ENCODE measurements at regions not wholly inside any gene's neighbourhood (a gene's known extent, or its start where the extent isn't known, plus 50 kb on each side); places are given as distances from the start of the nearest gene placed in this dataset.

DNA sequence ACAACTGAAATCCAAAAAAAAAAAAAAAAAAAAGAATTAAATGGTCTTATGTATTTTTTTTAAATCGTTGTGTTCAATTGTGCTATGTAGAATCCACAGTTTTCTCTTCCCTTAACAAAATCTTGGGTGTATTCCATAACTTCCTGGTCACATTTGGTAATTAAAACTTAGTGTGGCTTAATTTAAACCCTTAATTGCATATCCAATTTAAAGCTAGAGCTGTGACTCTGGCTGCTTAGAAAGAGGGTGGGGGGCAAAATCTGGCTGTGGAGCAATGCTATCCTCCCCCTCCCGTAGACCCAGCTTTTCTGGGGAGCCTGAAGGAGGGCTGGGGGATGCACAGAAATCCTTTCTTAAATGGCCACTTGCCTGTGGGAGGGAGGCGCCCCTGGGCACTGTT lies 695.1 kb downstream of the INHBA start:
- Histone ChIP-seq H3K79me1 (replicated peaks; ENCODE audit: low read length, poor library complexity, severe bottlenecking) (no peaks in the 10 kb centered on the region), H2AFZ (ENCODE audit: low read depth, low read length) (no peak overlapping the region), H3K9me3 (ENCODE audit: control insufficient read depth, low read length) (no peaks in the 10 kb centered on the region), H3K4me1 (ENCODE audit: control insufficient read depth, insufficient read depth, low read depth, low read length) (peaks cover 4% of the 10 kb centered on the region), H2BK5ac (ENCODE audit: low read depth, low read length, poor library complexity, severe bottlenecking) (no peak overlapping the region), H3K27me3 (ENCODE audit: control insufficient read depth in 1 of 2, insufficient read depth in 1 of 2, low read length in 2 of 2) (no peaks in the 10 kb centered on the region), H4K91ac (ENCODE audit: low read length) (no peak overlapping the region), H3K4me3 (ENCODE audit: insufficient read depth in 1 of 2, low read depth in 1 of 2, low read length in 2 of 2) (no peak overlapping the region), H2AK5ac (ENCODE audit: low read length, severe bottlenecking) (peak overlapping the region; percentile 10), H3K4me2 (ENCODE audit: low read length, poor library complexity, severe bottlenecking) (no peak overlapping the region), H3K18ac (ENCODE audit: low read depth in 1 of 2, low read length in 2 of 2) (no peak overlapping the region), H3K4ac (ENCODE audit: low read depth in 1 of 2, low read length in 2 of 2) (no peak overlapping the region), H2BK12ac (ENCODE audit: low read length in 2 of 2) (no peak overlapping the region), H2BK15ac (ENCODE audit: low read depth, poor library complexity, severe bottlenecking) (no peak overlapping the region), H4K8ac (ENCODE audit: low read length) (no peak overlapping the region), H3K27ac (ENCODE audit: low read length, poor library complexity, severe bottlenecking) (peak overlapping the region; percentile 53), H3K9ac (ENCODE audit: low read length) (no peak overlapping the region), H2BK120ac (ENCODE audit: low read depth, low read length) (no peak overlapping the region), H3K36me3 (ENCODE audit: control insufficient read depth in 1 of 2, insufficient read depth in 2 of 2, low read depth in 1 of 2, low read length in 2 of 2) (no peaks in the 10 kb centered on the region), H3K23ac (ENCODE audit: low read length in 2 of 2) (no peak overlapping the region), H3K14ac (ENCODE audit: low read length in 2 of 2) (no peak overlapping the region)
- no peak for DNase-seq
- 94% methylated on average over 3 of the region's 3 CpGs for WGBS

DNA sequence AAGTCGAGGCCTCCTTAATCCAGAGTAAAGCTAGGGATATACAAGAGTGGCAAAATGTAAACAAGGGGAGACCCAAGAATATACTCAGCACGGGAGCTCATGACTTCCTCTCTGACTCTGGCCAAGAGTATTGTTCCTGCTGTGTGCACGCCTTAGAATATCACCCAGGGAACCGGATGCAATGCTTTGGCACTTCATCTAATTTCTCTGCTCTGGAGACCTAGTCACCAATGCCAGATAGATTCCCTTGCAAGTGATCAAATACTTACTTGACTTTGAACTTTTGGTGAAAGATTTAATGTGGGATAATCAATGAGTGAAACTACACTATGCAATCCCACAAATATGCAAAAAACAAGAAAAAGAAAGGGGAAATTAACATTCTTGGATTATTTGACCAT lies 695.5 kb downstream of the INHBA start:
- H3K18ac ChIP-seq (ENCODE audit: low read depth in 1 of 2, low read length in 2 of 2): no peak overlapping the region
- H4K91ac ChIP-seq (ENCODE audit: low read length): no peak overlapping the region
- no peak overlapping the region for H3K23ac ChIP-seq (ENCODE audit: low read length in 2 of 2)
- H2BK15ac ChIP-seq (ENCODE audit: low read depth, poor library complexity, severe bottlenecking): no peak overlapping the region
- H2BK120ac ChIP-seq (ENCODE audit: low read depth, low read length): no peak overlapping the region
- H3K4me3 ChIP-seq (ENCODE audit: insufficient read depth in 1 of 2, low read depth in 1 of 2, low read length in 2 of 2): no peak overlapping the region
- no peak overlapping the region for H3K4me2 ChIP-seq (ENCODE audit: low read length, poor library complexity, severe bottlenecking)
- peak overlapping the region; percentile 83 for H3K27ac ChIP-seq (ENCODE audit: low read length, poor library complexity, severe bottlenecking)
- H2BK5ac ChIP-seq (ENCODE audit: low read depth, low read length, poor library complexity, severe bottlenecking): peak overlapping the region; percentile 69
- no peaks in the 10 kb centered on the region for H3K79me1 ChIP-seq (replicated peaks; ENCODE audit: low read length, poor library complexity, severe bottlenecking)
- no peak overlapping the region for H3K4ac ChIP-seq (ENCODE audit: low read depth in 1 of 2, low read length in 2 of 2)
- H3K9me3 ChIP-seq (ENCODE audit: control insufficient read depth, low read length): no peaks in the 10 kb centered on the region
- H3K9ac ChIP-seq (ENCODE audit: low read length): peak overlapping the region; percentile 36
- peak overlapping the region; percentile 88 for H2AK5ac ChIP-seq (ENCODE audit: low read length, severe bottlenecking)
- H3K14ac ChIP-seq (ENCODE audit: low read length in 2 of 2): no peak overlapping the region
- H2BK12ac ChIP-seq (ENCODE audit: low read length in 2 of 2): no peak overlapping the region
- WGBS: 44% methylated on average over 3 of the region's 4 CpGs
- DNase-seq: peak; percentile 62
- peaks cover 4% of the 10 kb centered on the region for H3K4me1 ChIP-seq (ENCODE audit: control insufficient read depth, insufficient read depth, low read depth, low read length)
- H2AFZ ChIP-seq (ENCODE audit: low read depth, low read length): no peak overlapping the region
- no peaks in the 10 kb centered on the region for H3K27me3 ChIP-seq (ENCODE audit: control insufficient read depth in 1 of 2, insufficient read depth in 1 of 2, low read length in 2 of 2)
- H3K36me3 ChIP-seq (ENCODE audit: control insufficient read depth in 1 of 2, insufficient read depth in 2 of 2, low read depth in 1 of 2, low read length in 2 of 2): no peaks in the 10 kb centered on the region
- H4K8ac ChIP-seq (ENCODE audit: low read length): no peak overlapping the region

DNA sequence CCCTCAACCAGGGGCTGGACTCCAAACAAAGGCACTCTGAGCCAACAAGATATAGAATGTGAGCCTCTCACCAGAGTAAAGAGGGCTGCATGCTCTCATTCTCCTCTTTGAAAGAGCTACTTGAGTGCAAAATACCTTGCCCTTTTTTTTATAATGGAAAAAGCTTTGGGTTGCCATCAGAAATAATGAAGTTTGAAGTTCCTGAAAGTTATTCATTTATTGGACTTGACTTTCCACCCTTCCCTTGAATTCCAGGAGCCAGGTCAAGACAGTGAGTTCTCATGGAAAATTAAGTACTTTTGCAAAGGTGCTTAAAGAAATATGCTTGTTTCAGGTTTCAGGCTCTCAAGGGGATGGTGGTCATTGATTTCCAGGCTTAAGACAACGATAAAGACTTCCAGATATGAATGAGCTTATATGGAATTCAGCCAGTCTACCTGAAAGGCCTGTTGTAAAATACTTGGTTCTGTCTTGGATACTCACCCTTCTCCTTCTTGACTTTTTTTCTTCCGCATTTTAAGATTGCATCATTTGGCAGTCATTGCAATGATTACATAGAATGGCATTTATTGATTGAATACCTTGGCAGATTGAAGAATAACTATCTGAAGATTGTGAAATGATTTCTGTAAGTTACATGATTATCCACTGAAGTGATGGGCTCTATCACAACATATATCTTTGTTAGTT lies 696.4 kb downstream of the INHBA start:
- Histone ChIP-seq H3K9ac (ENCODE audit: low read length) (peak overlapping the region; percentile 42), H2BK120ac (ENCODE audit: low read depth, low read length) (no peak overlapping the region), H3K4me1 (ENCODE audit: control insufficient read depth, insufficient read depth, low read depth, low read length) (peaks cover 4% of the 10 kb centered on the region), H2AK5ac (ENCODE audit: low read length, severe bottlenecking) (peak overlapping the region; percentile 67), H2BK5ac (ENCODE audit: low read depth, low read length, poor library complexity, severe bottlenecking) (no peak overlapping the region), H3K27ac (ENCODE audit: low read length, poor library complexity, severe bottlenecking) (peak overlapping the region; percentile 69), H3K4me2 (ENCODE audit: low read length, poor library complexity, severe bottlenecking) (no peak overlapping the region), H2BK15ac (ENCODE audit: low read depth, poor library complexity, severe bottlenecking) (no peak overlapping the region), H3K14ac (ENCODE audit: low read length in 2 of 2) (no peak overlapping the region), H3K4ac (ENCODE audit: low read depth in 1 of 2, low read length in 2 of 2) (no peak overlapping the region), H3K36me3 (ENCODE audit: control insufficient read depth in 1 of 2, insufficient read depth in 2 of 2, low read depth in 1 of 2, low read length in 2 of 2) (no peaks in the 10 kb centered on the region), H4K8ac (ENCODE audit: low read length) (no peak overlapping the region), H3K79me1 (replicated peaks; ENCODE audit: low read length, poor library complexity, severe bottlenecking) (no peaks in the 10 kb centered on the region), H3K18ac (ENCODE audit: low read depth in 1 of 2, low read length in 2 of 2) (no peak overlapping the region), H3K27me3 (ENCODE audit: control insufficient read depth in 1 of 2, insufficient read depth in 1 of 2, low read length in 2 of 2) (no peaks in the 10 kb centered on the region), H3K4me3 (ENCODE audit: insufficient read depth in 1 of 2, low read depth in 1 of 2, low read length in 2 of 2) (no peak overlapping the region), H2BK12ac (ENCODE audit: low read length in 2 of 2) (peak overlapping the region in 1 of 2 experiments; percentile 50), H4K91ac (ENCODE audit: low read length) (no peak overlapping the region), H3K9me3 (ENCODE audit: control insufficient read depth, low read length) (no peaks in the 10 kb centered on the region), H2AFZ (ENCODE audit: low read depth, low read length) (no peak overlapping the region), H3K23ac (ENCODE audit: low read length in 2 of 2) (no peak overlapping the region)
- DNase-seq: peak; percentile 31
- 100% methylated on average over 1 of the region's 2 CpGs for WGBS

DNA sequence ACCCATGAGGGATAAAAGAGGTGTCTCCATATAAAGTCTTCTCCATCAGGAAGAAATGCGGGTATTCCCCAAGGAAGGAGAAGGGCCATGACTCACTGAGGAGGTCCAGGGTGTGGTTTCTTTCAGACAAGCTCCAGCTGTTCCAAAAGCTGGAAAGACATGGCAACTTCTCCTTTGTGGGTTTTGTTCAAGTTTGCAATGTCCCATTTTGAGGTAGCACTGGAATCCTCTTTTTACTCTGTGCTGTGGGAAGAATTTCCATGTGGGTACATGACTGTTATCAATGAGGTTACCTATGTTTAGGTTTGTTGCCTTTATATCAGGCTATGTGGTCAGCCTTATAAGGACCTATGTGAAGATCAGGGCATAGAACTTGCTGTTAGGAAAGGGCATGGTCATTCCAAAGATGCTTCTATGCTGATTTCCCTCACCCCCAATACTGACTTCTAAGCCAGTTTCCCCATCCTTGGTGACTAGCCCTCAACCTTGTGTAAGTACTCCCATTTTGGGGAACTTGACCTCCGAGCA lies 697.5 kb downstream of the INHBA start:
- Histone ChIP-seq H3K4me3 (ENCODE audit: insufficient read depth in 1 of 2, low read depth in 1 of 2, low read length in 2 of 2) (no peak overlapping the region), H3K4ac (ENCODE audit: low read depth in 1 of 2, low read length in 2 of 2) (no peak overlapping the region), H2AFZ (ENCODE audit: low read depth, low read length) (no peak overlapping the region), H3K4me1 (ENCODE audit: control insufficient read depth, insufficient read depth, low read depth, low read length) (peaks cover 4% of the 10 kb centered on the region), H2BK12ac (ENCODE audit: low read length in 2 of 2) (peak overlapping the region; percentile 15 to 65), H3K4me2 (ENCODE audit: low read length, poor library complexity, severe bottlenecking) (no peak overlapping the region), H2BK15ac (ENCODE audit: low read depth, poor library complexity, severe bottlenecking) (no peak overlapping the region), H4K91ac (ENCODE audit: low read length) (no peak overlapping the region), H3K36me3 (ENCODE audit: control insufficient read depth in 1 of 2, insufficient read depth in 2 of 2, low read depth in 1 of 2, low read length in 2 of 2) (no peaks in the 10 kb centered on the region), H3K9me3 (ENCODE audit: control insufficient read depth, low read length) (peaks cover 4% of the 10 kb centered on the region), H2BK120ac (ENCODE audit: low read depth, low read length) (no peak overlapping the region), H3K14ac (ENCODE audit: low read length in 2 of 2) (no peak overlapping the region), H3K23ac (ENCODE audit: low read length in 2 of 2) (no peak overlapping the region), H4K8ac (ENCODE audit: low read length) (peak overlapping the region; percentile 20), H3K9ac (ENCODE audit: low read length) (peak overlapping the region; percentile 42), H3K27me3 (ENCODE audit: control insufficient read depth in 1 of 2, insufficient read depth in 1 of 2, low read length in 2 of 2) (no peaks in the 10 kb centered on the region), H3K79me1 (replicated peaks; ENCODE audit: low read length, poor library complexity, severe bottlenecking) (no peaks in the 10 kb centered on the region), H3K27ac (ENCODE audit: low read length, poor library complexity, severe bottlenecking) (no peak overlapping the region), H2BK5ac (ENCODE audit: low read depth, low read length, poor library complexity, severe bottlenecking) (no peak overlapping the region), H2AK5ac (ENCODE audit: low read length, severe bottlenecking) (peak overlapping the region; percentile 21), H3K18ac (ENCODE audit: low read depth in 1 of 2, low read length in 2 of 2) (peak overlapping the region in 1 of 2 experiments; percentile 28)
- peak; percentile 92 for DNase-seq
- 16% methylated on average over 2 of the region's 2 CpGs for WGBS

All from mesenchymal stem cell (in vitro differentiated cells and primary cell).